Heart right ventricle (tissue), 16 donors: ENCODE measurements at regions not wholly inside any gene's neighbourhood (a gene's known extent, or its start where the extent isn't known, plus 50 kb on each side); places are given as distances from the start of the nearest gene placed in this dataset.

ENCODE experiments used
- ATAC-seq, 8 donors: fragments of 200-7000 bp; cut with Tn5 transposase; one replicate each; pipeline ENCODE4 v1.9.1; 2020; ENCODE audit warnings: mild to moderate bottlenecking in 8 of 8, moderate library complexity in 8 of 8, moderate number of reproducible peaks in 1 of 8
- DNase-seq, 2 donors: peaks; one replicate each; pipeline ENCODE4 v3.0.0-alpha.2; 2020
- H3K27ac ChIP-seq, 10 donors: fragments of 200-600 bp; sonication (generic) in 2 of 10; one replicate each; pipeline versions ENCODE4 v1.5.0 to v1.8.0; 2020 to 2022; ENCODE audit warnings: mild to moderate bottlenecking in 3 of 10
- H3K27me3 ChIP-seq, 7 donors: fragments of 200-600 bp; one replicate each; pipeline ENCODE4 v1.8.0; 2021 to 2022; ENCODE audit warnings: mild to moderate bottlenecking in 2 of 7
- H3K36me3 ChIP-seq, 9 donors: fragments of 200-600 bp; sonication (generic) in 1 of 9; one replicate each; pipeline versions ENCODE4 v1.5.0 to v1.8.0; 2020 to 2022; ENCODE audit warnings: mild to moderate bottlenecking in 2 of 9
- H3K4me1 ChIP-seq, 9 donors: fragments of 200-600 bp; sonication (generic) in 1 of 9; one replicate each; pipeline versions ENCODE4 v1.5.0 to v1.8.0; 2020 to 2022; ENCODE audit warnings: mild to moderate bottlenecking in 4 of 9
- H3K4me3 ChIP-seq, 10 donors: fragments of 200-600 bp; sonication (generic) in 2 of 10; one replicate each; pipeline versions ENCODE4 v1.5.0 to v1.8.0; 2020 to 2022; ENCODE audit warnings: mild to moderate bottlenecking in 7 of 10, moderate library complexity in 2 of 10
- H3K9me3 ChIP-seq, 11 donors: fragments of 200-600 bp in 10 of 11; sonication (generic) in 2 of 11; one replicate each; pipeline versions ENCODE4 v1.5.0 to v1.8.0; 2013 to 2022; ENCODE audit warnings: mild to moderate bottlenecking in 2 of 11, control low read depth in 1 of 11, moderate library complexity in 1 of 11
- WGBS, 2 donors: extraction: QIAGEN DNeasy Blood & Tissue Kit; methylation state at CpG; one replicate each; pipeline ENCODE4 v1.1.7; 2013; ENCODE audit warnings: inconsistent platforms in 1 of 2; 5-methylcytosine and 5-hydroxymethylcytosine counted together
- intact Hi-C, 10 donors: fragments of 100-400 bp; cut with DNase I; formaldehyde crosslinking; loops; one replicate each; pipeline versions ENCODE4 v1.11.1 to v1.14.2; 2022
- TF ChIP-seq, protein P1 (sequence below), 9 donors: fragments of 200-600 bp; sonication (generic) in 2 of 9; IDR thresholded peaks; one replicate each; pipeline versions ENCODE4 v1.5.0 to v1.8.0; 2021 to 2022; ENCODE audit warnings: antibody characterized with exemption in 9 of 9, mild to moderate bottlenecking in 5 of 9, moderate library complexity in 1 of 9
- donor health status: Arrhythmogenic right ventricular cardiomyopathy.
- donor health status: ischemic (EF 13 %, LVEDD 7.1; RV severe dilation, severe dysfunction).
- donor health status: healthy with polysubstance abuse.
- donor health status: DM: no; HTN: yes; CAD: no.
- donor health status: DM: no; HTN: no; CAD: no.
- donor health status: ischemic (EF 25% LVEDD 6.9; RV normal size, moderate dysfunction).
- donor health status: ischemic (EF 25% LVEDD 5.7; RV mildly dilated, moderate dysfunction).
- donor health status: healthy.
- donor health status: DM: yes; HTN: yes; CAD: no.
- donor health status: Ischemic cardiomyopathy.
- donor health status: ischemic (EF 35%, LVEDD 5.7; RV mildly dilated, moderate dysfunction).
- donor health status: nonischemic (EF 11% LVEDD 7.7; RV severe dilation, severe dysfunction).
- donor health status: DM: yes; HTN: yes; CAD: no.
- donor health status: PGD.
- donor health status: ischemic (EF 29% LVEDD 5.4; RV normal size, mild dysfunction).
- donor health status: nonischemic (EF 23%, LVEDD 6.1; RV moderate dilation, normal function).

GRCh38 chr2:7352191-7352590 is 435.0 kb downstream of the RNF144A start:
- 93 to 96% methylated on average over 5 of the region's 5 CpGs for WGBS, 2 donors

GRCh38 chr2:7353571-7353970 is 436.4 kb downstream of the RNF144A start:
- Histone ChIP-seq H3K27me3 (peaks cover 0 to 4% (median 0%) of the 10 kb centered on the region in 7 donors), H3K4me3 (no peak overlapping the region), H3K9me3 (no peaks in the 10 kb centered on the region), H3K4me1 (no peaks in the 10 kb centered on the region), H3K36me3 (no peaks in the 10 kb centered on the region), H3K27ac (no peak overlapping the region)
- DNase-seq: no peak
- 90% methylated on average over 4 of the region's 4 CpGs for WGBS, 2 donors
- intact Hi-C loops: no loop called here
- TF ChIP-seq, protein P1, sequence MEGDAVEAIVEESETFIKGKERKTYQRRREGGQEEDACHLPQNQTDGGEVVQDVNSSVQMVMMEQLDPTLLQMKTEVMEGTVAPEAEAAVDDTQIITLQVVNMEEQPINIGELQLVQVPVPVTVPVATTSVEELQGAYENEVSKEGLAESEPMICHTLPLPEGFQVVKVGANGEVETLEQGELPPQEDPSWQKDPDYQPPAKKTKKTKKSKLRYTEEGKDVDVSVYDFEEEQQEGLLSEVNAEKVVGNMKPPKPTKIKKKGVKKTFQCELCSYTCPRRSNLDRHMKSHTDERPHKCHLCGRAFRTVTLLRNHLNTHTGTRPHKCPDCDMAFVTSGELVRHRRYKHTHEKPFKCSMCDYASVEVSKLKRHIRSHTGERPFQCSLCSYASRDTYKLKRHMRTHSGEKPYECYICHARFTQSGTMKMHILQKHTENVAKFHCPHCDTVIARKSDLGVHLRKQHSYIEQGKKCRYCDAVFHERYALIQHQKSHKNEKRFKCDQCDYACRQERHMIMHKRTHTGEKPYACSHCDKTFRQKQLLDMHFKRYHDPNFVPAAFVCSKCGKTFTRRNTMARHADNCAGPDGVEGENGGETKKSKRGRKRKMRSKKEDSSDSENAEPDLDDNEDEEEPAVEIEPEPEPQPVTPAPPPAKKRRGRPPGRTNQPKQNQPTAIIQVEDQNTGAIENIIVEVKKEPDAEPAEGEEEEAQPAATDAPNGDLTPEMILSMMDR (IDR thresholded peaks at IDR 0.05): no peak
- ATAC-seq: no peak

More at GRCh38 chr2:7352191-7352590, 435.0 kb downstream of the RNF144A start:
- Histone ChIP-seq H3K36me3 (no peaks in the 10 kb centered on the region), H3K9me3 (no peaks in the 10 kb centered on the region), H3K27me3 (peaks cover 0 to 4% (median 0%) of the 10 kb centered on the region in 7 donors), H3K27ac (no peak overlapping the region), H3K4me3 (no peak overlapping the region), H3K4me1 (no peaks in the 10 kb centered on the region)
- ATAC-seq (no peak), DNase-seq (no peak)
- TF ChIP-seq, protein P1 (IDR thresholded peaks at IDR 0.05): no peak
- intact Hi-C loops: no loop called here

- no peak overlapping the region for H3K27ac ChIP-seq
- no peak overlapping the region for H3K4me3 ChIP-seq
- TF ChIP-seq, protein P1 (IDR thresholded peaks at IDR 0.05): no peak
- intact Hi-C loops: no loop called here
- no peak for ATAC-seq
- H3K27me3 ChIP-seq: no peaks in the 10 kb centered on the region
- no peaks in the 10 kb centered on the region for H3K4me1 ChIP-seq
- H3K36me3 ChIP-seq: no peaks in the 10 kb centered on the region
- DNase-seq: no peak
- WGBS, 2 donors: 76 to 78% methylated on average over 10 of the region's 10 CpGs
- H3K9me3 ChIP-seq: no peaks in the 10 kb centered on the region
These were observed 438.6 kb downstream of the RNF144A start for GRCh38 chr2:7355781-7356180.

GRCh38 chr2:7356909-7357584 is 439.8 kb downstream of the RNF144A start:
- Histone ChIP-seq H3K4me3 (no peak overlapping the region), H3K27ac (no peak overlapping the region), H3K27me3 (no peaks in the 10 kb centered on the region), H3K36me3 (no peaks in the 10 kb centered on the region), H3K4me1 (no peaks in the 10 kb centered on the region), H3K9me3 (no peaks in the 10 kb centered on the region)
- ATAC-seq (no peak), DNase-seq (no peak)
- 90 to 94% methylated on average over 11 of the region's 11 CpGs for WGBS, 2 donors
- TF ChIP-seq, protein P1 (IDR thresholded peaks at IDR 0.05): no peak
- intact Hi-C loops: no loop called here
